ENCODE measurements at regions not wholly inside any gene's neighbourhood (a gene's known extent, or its start where the extent isn't known, plus 50 kb on each side); places are given as distances from the start of the nearest gene placed in this dataset.

DNA sequence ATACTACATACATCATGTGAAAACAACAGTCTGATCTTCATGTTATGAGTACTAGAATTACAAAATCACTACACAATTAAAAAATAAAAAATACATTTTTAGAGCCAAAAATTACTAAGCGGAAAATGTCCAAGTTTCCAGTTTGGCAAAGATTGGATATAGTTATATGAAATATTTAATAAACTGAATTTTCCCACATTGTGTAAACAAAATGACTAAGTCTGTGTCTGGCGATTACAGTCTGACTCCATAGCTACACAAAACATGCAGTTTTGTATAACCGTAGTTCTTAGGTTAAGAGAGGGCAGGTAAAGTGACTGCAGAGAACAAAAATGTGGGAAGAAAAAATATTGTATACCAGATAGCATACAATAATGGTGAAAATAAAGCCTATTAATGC, 59.2 kb upstream of the TMEM47 start:
- Histone ChIP-seq H3K9me3 (ENCODE audit: insufficient read depth, low read depth) (no peaks in the 10 kb centered on the region), H3K79me2 (ENCODE audit: low read depth) (no peaks in the 10 kb centered on the region), H3K27ac (no peak overlapping the region), H3K4me1 (replicated peaks; ENCODE audit: insufficient read depth) (no peaks in the 10 kb centered on the region), H3K9me2 (ENCODE audit: insufficient read depth) (no peaks in the 10 kb centered on the region), H2AFZ (no peak overlapping the region), H3K27me3 (ENCODE audit: insufficient read depth, low read depth) (no peaks in the 10 kb centered on the region), H4K20me1 (ENCODE audit: insufficient read depth) (no peaks in the 10 kb centered on the region), H3K36me3 (ENCODE audit: low read depth) (no peaks in the 10 kb centered on the region), H3K4me2 (no peak overlapping the region), H3K4me3 (no peak overlapping the region), H3F3A (ENCODE audit: insufficient read depth, low read depth) (no peaks in the 10 kb centered on the region)
- TF ChIP-seq EZH2 (IDR thresholded peaks at IDR 0.05; ENCODE audit: low read depth) = no peak
- no peak for TF ChIP-seq CTCF (conservative IDR thresholded peaks at IDR 0.05)
- intact Hi-C loops (cut with micrococcal nuclease; ENCODE audit: unreplicated experiment) = no loop called here
- ChIA-PET POLR2A (ENCODE audit: unreplicated experiment) (no interaction called here), CTCF (no interaction called here)
- BruUV-seq (replicated peaks) = no TSS peak
- DNase-seq = no peak

GRCh38 chrX:34734383-34734782, 77.3 kb upstream of the TMEM47 start:
- no peak overlapping the region for H3K4me3 ChIP-seq
- BruUV-seq (replicated peaks) = no TSS peak
- no peaks in the 10 kb centered on the region for H3K9me2 ChIP-seq (ENCODE audit: insufficient read depth)
- H3K27me3 ChIP-seq (ENCODE audit: insufficient read depth, low read depth) = no peaks in the 10 kb centered on the region
- no peaks in the 10 kb centered on the region for H3K79me2 ChIP-seq (ENCODE audit: low read depth)
- CTCF ChIA-PET = no interaction called here
- intact Hi-C loops (cut with micrococcal nuclease; ENCODE audit: unreplicated experiment) = no loop called here
- DNase-seq = no peak
- no peak overlapping the region for H3K4me2 ChIP-seq
- no peaks in the 10 kb centered on the region for H3K4me1 ChIP-seq (replicated peaks; ENCODE audit: insufficient read depth)
- no peaks in the 10 kb centered on the region for H3K36me3 ChIP-seq (ENCODE audit: low read depth)
- POLR2A ChIA-PET (ENCODE audit: unreplicated experiment) = no interaction called here
- H3F3A ChIP-seq (ENCODE audit: insufficient read depth, low read depth) = no peaks in the 10 kb centered on the region
- H3K9me3 ChIP-seq (ENCODE audit: insufficient read depth, low read depth) = no peaks in the 10 kb centered on the region
- no peak overlapping the region for H3K27ac ChIP-seq
- no peak for TF ChIP-seq EZH2 (IDR thresholded peaks at IDR 0.05; ENCODE audit: low read depth)
- no peak for TF ChIP-seq CTCF (conservative IDR thresholded peaks at IDR 0.05)
- no peak overlapping the region for H2AFZ ChIP-seq
- H4K20me1 ChIP-seq (ENCODE audit: insufficient read depth) = no peaks in the 10 kb centered on the region

- H3K36me3 ChIP-seq (ENCODE audit: low read depth) = no peaks in the 10 kb centered on the region
- H3K4me2 ChIP-seq = no peak overlapping the region
- H3K27me3 ChIP-seq (ENCODE audit: insufficient read depth, low read depth) = no peaks in the 10 kb centered on the region
- POLR2A ChIA-PET (ENCODE audit: unreplicated experiment) = no interaction called here
- no peaks in the 10 kb centered on the region for H4K20me1 ChIP-seq (ENCODE audit: insufficient read depth)
- no peak overlapping the region for H2AFZ ChIP-seq
- H3K4me3 ChIP-seq = no peak overlapping the region
- H3K9me2 ChIP-seq (ENCODE audit: insufficient read depth) = no peaks in the 10 kb centered on the region
- intact Hi-C loops (cut with micrococcal nuclease; ENCODE audit: unreplicated experiment) = no loop called here
- no peaks in the 10 kb centered on the region for H3F3A ChIP-seq (ENCODE audit: insufficient read depth, low read depth)
- H3K9me3 ChIP-seq (ENCODE audit: insufficient read depth, low read depth) = no peaks in the 10 kb centered on the region
- no peaks in the 10 kb centered on the region for H3K4me1 ChIP-seq (replicated peaks; ENCODE audit: insufficient read depth)
- H3K27ac ChIP-seq = no peak overlapping the region
- CTCF ChIA-PET = no interaction called here
- no peaks in the 10 kb centered on the region for H3K79me2 ChIP-seq (ENCODE audit: low read depth)
- no TSS peak for BruUV-seq (replicated peaks)
- TF ChIP-seq EZH2 (IDR thresholded peaks at IDR 0.05; ENCODE audit: low read depth) = no peak
- no peak for TF ChIP-seq CTCF (conservative IDR thresholded peaks at IDR 0.05)
- DNase-seq = no peak
These were observed 87.4 kb upstream of the TMEM47 start for GRCh38 chrX:34744521-34744920.
